NCI-H82 treated with DMSO at 0.1 percent for 48 hours (cell line): ENCODE measurements at regions not wholly inside any gene's neighbourhood (a gene's known extent, or its start where the extent isn't known, plus 50 kb on each side); places are given as distances from the start of the nearest gene placed in this dataset.
"Not testable (repeated sequence)": the region's sequence is repeated elsewhere in the genome, so short reads cannot be mapped to it uniquely, and the experiment has no call there.

Experiments
- DNase-seq: peaks from one replicate; lab custom pipeline; 2025; ENCODE audit not compliant: unreplicated experiment; lab: John Stamatoyannopoulos, UW

GRCh38 chr1:105485207-105485606, 1571.3 kb upstream of the PRMT6 start:
- DNase-seq: no peak

GRCh38 chr1:105492921-105493320, 1563.6 kb upstream of the PRMT6 start:
- DNase-seq: no peak

- DNase-seq: no peak
These were observed 1540.4 kb upstream of the PRMT6 start for GRCh38 chr1:105516068-105516467.

- no peak for DNase-seq
These were observed 1522.5 kb upstream of the PRMT6 start for GRCh38 chr1:105533996-105534395.

- no peak for DNase-seq
These were observed 1512.0 kb upstream of the PRMT6 start for GRCh38 chr1:105544475-105544874.

- no peak for DNase-seq
These were observed 1500.2 kb upstream of the PRMT6 start for GRCh38 chr1:105556266-105556665.

GRCh38 chr1:105558023-105558422, 1498.5 kb upstream of the PRMT6 start:
- no peak for DNase-seq

GRCh38 chr1:105565006-105565405, 1491.5 kb upstream of the PRMT6 start:
- DNase-seq: no peak

- DNase-seq: no peak
These were observed 1470.7 kb upstream of the PRMT6 start for GRCh38 chr1:105585791-105586190.

GRCh38 chr1:105591681-105592080, 1464.8 kb upstream of the PRMT6 start:
- DNase-seq: no peak

GRCh38 chr1:105608713-105609112, 1447.8 kb upstream of the PRMT6 start:
- DNase-seq: no peak

- DNase-seq: no peak
These were observed 1430.0 kb upstream of the PRMT6 start for GRCh38 chr1:105626276-105626987.

GRCh38 chr1:105631153-105631744, 1425.2 kb upstream of the PRMT6 start:
- not testable (repeated sequence) for DNase-seq

GRCh38 chr1:105632342-105633196, 1423.9 kb upstream of the PRMT6 start:
- no peak for DNase-seq

GRCh38 chr1:105636052-105636451, 1420.4 kb upstream of the PRMT6 start:
- no peak for DNase-seq

GRCh38 chr1:105641407-105641806, 1415.1 kb upstream of the PRMT6 start:
- DNase-seq: no peak

- DNase-seq: no peak
These were observed 1404.4 kb upstream of the PRMT6 start for GRCh38 chr1:105652109-105652508.

GRCh38 chr1:105655032-105655431, 1401.4 kb upstream of the PRMT6 start:
- no peak for DNase-seq

- no peak for DNase-seq
These were observed 1392.0 kb upstream of the PRMT6 start for GRCh38 chr1:105664495-105664894.

GRCh38 chr1:105678334-105678733, 1378.1 kb upstream of the PRMT6 start:
- DNase-seq: no peak

GRCh38 chr1:105684714-105685113, 1371.8 kb upstream of the PRMT6 start:
- no peak for DNase-seq

GRCh38 chr1:105686026-105686425, 1370.4 kb upstream of the PRMT6 start:
- DNase-seq: no peak
